ENCODE measurements at regions not wholly inside any gene's neighbourhood (a gene's known extent, or its start where the extent isn't known, plus 50 kb on each side); places are given as distances from the start of the nearest gene placed in this dataset.

DNA sequence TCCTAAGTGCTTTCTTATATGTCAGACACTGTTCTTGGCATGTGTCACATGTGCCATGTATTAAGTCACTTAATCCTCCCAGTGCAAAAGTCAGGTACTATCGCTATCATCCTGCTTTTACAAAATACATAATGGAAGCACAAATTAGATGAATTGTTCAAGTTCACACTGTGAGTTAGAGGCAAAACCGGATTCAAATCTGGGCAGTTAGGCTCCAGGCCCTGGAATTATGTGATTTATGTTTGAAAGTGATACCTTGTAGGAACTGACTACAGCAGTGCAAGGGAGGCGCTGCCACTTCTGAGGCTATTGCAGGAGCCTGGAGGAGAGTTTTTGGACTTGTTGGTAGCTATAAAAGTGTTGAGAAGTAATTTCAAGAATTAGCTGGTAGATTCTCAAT is 358.3 kb downstream of the HLX start:
- TF ChIP-seq SP1 (IDR thresholded peaks at IDR 0.05) (no peak), ELF4 (IDR thresholded peaks at IDR 0.05) (no peak), ZNF384 (IDR thresholded peaks at IDR 0.05) (no peak), FOXA1 (IDR thresholded peaks at IDR 0.05) (no peak), FOXK2 (IDR thresholded peaks at IDR 0.05) (no peak), FOXM1 (IDR thresholded peaks at IDR 0.05; ENCODE audit: borderline replicate concordance) (no peak), ARNT (IDR thresholded peaks at IDR 0.05) (no peak), SUZ12 (IDR thresholded peaks at IDR 0.05) (no peak), LEF1 (IDR thresholded peaks at IDR 0.05; ENCODE audit: borderline replicate concordance) (no peak)

All from HEK293T (cell line).